Activated CD8-positive, alpha-beta T cell treated with anti-CD3 and anti-CD28 coated beads for 36 hours (primary cell): ENCODE measurements at regions not wholly inside any gene's neighbourhood (a gene's known extent, or its start where the extent isn't known, plus 50 kb on each side); places are given as distances from the start of the nearest gene placed in this dataset.
"Not testable (repeated sequence)": the region's sequence is repeated elsewhere in the genome, so short reads cannot be mapped to it uniquely, and the experiment has no call there.

Experiments used
- ATAC-seq: fragments of 200-7000 bp; cut with Tn5 transposase; one replicate; pipeline ENCODE4 v1.10.0; 2021; ENCODE audit warnings: mild to moderate bottlenecking, moderate library complexity
- CTCF ChIA-PET: fragments of 350-600 bp; sonication (Branson Sonifier 250); formaldehyde crosslinking; loops from one replicate; lab custom pipeline; 2021; ENCODE audit warnings: antibody characterized with exemption; lab: Charles Lee
- POLR2A ChIA-PET: fragments of 350-600 bp; sonication (Branson Sonifier 250); formaldehyde crosslinking; loops from one replicate; lab custom pipeline; 2021; ENCODE audit warnings: antibody characterized with exemption; lab: Charles Lee
- DNase-seq: peaks from one replicate; pipeline ENCODE4 v3.0.0-alpha.2; 2020
- H3K27ac Mint-ChIP-seq: one replicate; pipeline ENCODE4 v1.8.0; 2021; ENCODE audit warnings: mild to moderate bottlenecking, mixed read lengths
- H3K27me3 Mint-ChIP-seq: one replicate; pipeline ENCODE4 v1.8.0; 2021; ENCODE audit warnings: mixed read lengths
- H3K36me3 Mint-ChIP-seq: one replicate; pipeline ENCODE4 v1.8.0; 2021; ENCODE audit warnings: low read depth, mixed read lengths
- H3K4me1 Mint-ChIP-seq: one replicate; pipeline ENCODE4 v1.8.0; 2021; ENCODE audit warnings: low read depth, mixed read lengths
- H3K4me3 Mint-ChIP-seq: one replicate; pipeline ENCODE4 v1.8.0; 2021; ENCODE audit warnings: mild to moderate bottlenecking, moderate library complexity, mixed read lengths
- H3K9me3 Mint-ChIP-seq: one replicate; pipeline ENCODE4 v1.8.0; 2021; ENCODE audit warnings: mixed read lengths
- intact Hi-C: fragments of 100-400 bp; cut with micrococcal nuclease; formaldehyde crosslinking; loops from one replicate; pipeline ENCODE4 v1.10.0; 2022
- TF ChIP-seq, protein P1 (sequence below): fragments of 200-600 bp; IDR thresholded peaks from one replicate; pipeline ENCODE4 v1.8.0; 2022; ENCODE audit warnings: antibody characterized with exemption, mild to moderate bottlenecking

DNA sequence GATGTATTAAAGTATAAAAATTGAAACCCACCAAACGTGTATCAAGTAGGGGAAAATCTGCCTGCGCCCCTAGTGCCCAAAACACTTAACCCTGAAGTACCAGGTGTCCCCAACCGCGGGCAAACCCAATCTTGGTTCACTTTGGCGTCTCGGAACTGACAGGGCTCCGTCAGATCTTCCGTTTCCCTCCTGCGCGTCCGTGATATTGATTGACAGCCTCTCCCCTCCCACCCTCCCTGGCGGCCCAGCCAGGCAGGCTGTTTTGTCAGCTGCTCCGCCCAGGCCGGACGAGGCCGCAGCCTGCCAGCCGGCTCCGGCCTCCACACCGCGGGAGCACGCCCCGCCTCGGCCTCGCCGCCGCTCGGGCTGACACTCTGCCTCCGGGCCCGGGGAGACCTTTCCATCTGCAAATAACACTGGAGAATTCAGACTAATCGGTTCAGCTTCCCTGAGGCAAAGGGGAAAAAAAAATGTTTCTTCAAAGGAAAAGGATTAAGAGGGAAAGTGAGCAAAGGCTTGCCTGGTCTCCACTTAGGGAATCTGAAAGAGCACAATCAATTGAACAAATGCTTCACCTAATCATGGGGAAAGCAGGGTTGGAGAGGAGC, 234.9 kb upstream of the MCHR2 start:
- CTCF ChIA-PET: interaction anchor here (1.5 kb wide), 1 partner anchor 17 kb away, joined by 3 read pairs; no protein-coding TSS in a partner anchor
- DNase-seq: peak; percentile 70
- peak; percentile 86 for ATAC-seq
- Mint-ChIP-seq H3K36me3 (no peaks in the 10 kb centered on the region), H3K4me1 (peaks cover 9% of the 10 kb centered on the region), H3K4me3 (peak overlapping the region; percentile 52), H3K27me3 (peaks cover 23% of the 10 kb centered on the region), H3K27ac (peak overlapping the region; percentile 69), H3K9me3 (no peaks in the 10 kb centered on the region)
- POLR2A ChIA-PET: no interaction called here
- intact Hi-C loops: no loop called here
- TF ChIP-seq, protein P1, sequence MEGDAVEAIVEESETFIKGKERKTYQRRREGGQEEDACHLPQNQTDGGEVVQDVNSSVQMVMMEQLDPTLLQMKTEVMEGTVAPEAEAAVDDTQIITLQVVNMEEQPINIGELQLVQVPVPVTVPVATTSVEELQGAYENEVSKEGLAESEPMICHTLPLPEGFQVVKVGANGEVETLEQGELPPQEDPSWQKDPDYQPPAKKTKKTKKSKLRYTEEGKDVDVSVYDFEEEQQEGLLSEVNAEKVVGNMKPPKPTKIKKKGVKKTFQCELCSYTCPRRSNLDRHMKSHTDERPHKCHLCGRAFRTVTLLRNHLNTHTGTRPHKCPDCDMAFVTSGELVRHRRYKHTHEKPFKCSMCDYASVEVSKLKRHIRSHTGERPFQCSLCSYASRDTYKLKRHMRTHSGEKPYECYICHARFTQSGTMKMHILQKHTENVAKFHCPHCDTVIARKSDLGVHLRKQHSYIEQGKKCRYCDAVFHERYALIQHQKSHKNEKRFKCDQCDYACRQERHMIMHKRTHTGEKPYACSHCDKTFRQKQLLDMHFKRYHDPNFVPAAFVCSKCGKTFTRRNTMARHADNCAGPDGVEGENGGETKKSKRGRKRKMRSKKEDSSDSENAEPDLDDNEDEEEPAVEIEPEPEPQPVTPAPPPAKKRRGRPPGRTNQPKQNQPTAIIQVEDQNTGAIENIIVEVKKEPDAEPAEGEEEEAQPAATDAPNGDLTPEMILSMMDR: peak; percentile 13

DNA sequence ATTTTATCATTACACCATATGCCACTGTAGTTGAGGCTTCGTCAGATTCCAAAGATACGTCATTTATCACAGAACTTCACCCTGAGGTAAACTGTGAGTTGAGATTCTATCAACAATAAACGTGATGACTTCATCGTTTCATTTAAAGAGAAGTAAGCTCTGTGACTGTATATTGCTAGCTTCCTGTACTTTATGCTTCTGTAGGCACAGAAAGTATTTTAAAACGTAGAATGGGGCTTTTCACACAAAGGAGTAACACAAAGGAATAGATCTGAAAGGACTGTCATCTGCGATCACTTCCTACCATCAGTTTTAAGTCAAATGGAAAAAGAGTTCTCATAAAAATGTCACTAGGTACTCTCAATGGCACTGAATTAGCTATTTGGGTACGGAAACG, 234.4 kb upstream of the MCHR2 start:
- no peaks in the 10 kb centered on the region for H3K36me3 Mint-ChIP-seq
- POLR2A ChIA-PET: no interaction called here
- TF ChIP-seq, protein P1: no peak
- ATAC-seq (peak; percentile 31), DNase-seq (no peak)
- H3K4me1 Mint-ChIP-seq: peaks cover 9% of the 10 kb centered on the region
- no peaks in the 10 kb centered on the region for H3K9me3 Mint-ChIP-seq
- H3K4me3 Mint-ChIP-seq: peak overlapping the region; percentile 52
- CTCF ChIA-PET: interaction anchor here (1.5 kb wide), 1 partner anchor 18 kb away, joined by 3 read pairs; no protein-coding TSS in a partner anchor
- H3K27ac Mint-ChIP-seq: peak overlapping the region; percentile 69
- peaks cover 23% of the 10 kb centered on the region for H3K27me3 Mint-ChIP-seq
- intact Hi-C loops: no loop called here

DNA sequence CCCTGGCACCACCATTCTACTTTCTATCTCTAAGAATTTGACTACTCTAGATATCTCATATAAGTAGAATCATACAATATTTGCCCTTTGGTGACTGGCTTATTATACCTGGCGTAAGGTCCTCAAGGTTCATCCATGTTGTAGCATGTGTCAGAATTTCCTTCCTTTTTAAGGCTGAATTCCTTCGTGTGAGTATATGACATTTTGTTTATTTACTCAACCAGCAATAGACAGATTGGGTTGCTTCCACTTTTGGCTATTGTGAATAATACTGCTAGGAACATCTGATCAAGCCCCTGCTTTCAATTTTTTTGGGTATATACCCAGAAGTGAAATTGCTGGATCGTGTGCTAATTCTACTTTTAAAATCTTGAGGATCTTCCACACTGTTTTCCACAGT, 232.8 kb upstream of the MCHR2 start:
- TF ChIP-seq, protein P1: no peak
- DNase-seq: no peak
- intact Hi-C loops: no loop called here
- H3K27me3 Mint-ChIP-seq: peaks cover 23% of the 10 kb centered on the region
- ChIA-PET POLR2A (no interaction called here), CTCF (no interaction called here)
- no peak overlapping the region for H3K27ac Mint-ChIP-seq
- H3K4me1 Mint-ChIP-seq: peaks cover 9% of the 10 kb centered on the region
- no peak for ATAC-seq
- H3K9me3 Mint-ChIP-seq: no peaks in the 10 kb centered on the region
- no peaks in the 10 kb centered on the region for H3K36me3 Mint-ChIP-seq
- H3K4me3 Mint-ChIP-seq: no peak overlapping the region

DNA sequence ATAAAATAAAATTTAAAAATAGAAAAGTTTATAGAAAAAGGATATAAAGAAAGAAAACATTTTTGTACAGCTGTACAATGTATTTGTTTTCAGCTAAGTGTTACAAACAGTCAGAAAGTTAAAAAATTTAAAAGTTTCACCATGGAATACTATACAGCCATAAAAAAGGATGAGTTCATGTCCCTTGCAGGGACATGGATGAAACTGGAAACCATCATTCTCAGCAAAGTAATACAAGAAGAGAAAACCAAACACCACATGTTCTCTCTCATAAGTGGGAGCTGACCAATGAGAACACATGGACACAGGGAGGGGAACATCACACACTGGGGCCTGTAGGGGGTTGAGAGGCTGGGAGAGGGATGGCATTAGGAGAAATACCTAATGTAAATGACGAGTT, 229.9 kb upstream of the MCHR2 start:
- DNase-seq, H3K36me3 Mint-ChIP-seq, H3K4me1 Mint-ChIP-seq, H3K27ac Mint-ChIP-seq, intact Hi-C loops, H3K9me3 Mint-ChIP-seq, H3K27me3 Mint-ChIP-seq, CTCF ChIA-PET, H3K4me3 Mint-ChIP-seq, ATAC-seq: not testable (repeated sequence)
- POLR2A ChIA-PET: interaction anchor here (0.6 kb wide), 1 partner anchor 930 kb away, joined by 3 read pairs; no protein-coding TSS in a partner anchor

DNA sequence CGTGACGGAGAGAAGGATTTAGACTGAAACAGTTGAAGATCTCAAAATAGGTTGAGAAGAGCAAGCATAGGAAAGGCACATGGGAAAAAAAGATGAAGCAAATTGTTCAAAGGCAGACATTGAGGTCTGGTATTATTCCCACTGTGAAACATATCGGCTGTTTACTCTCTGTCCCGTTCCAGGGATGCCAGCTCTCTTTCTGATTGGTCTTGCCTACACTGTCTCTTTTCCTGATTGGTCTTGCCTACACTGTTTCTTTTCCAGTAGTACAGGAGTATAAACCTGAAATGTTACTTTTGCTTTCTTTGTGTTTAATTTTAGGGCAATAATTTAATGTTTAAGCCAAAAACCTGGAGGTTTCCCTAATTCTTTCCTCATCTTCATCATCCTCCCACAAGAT, 226.5 kb upstream of the MCHR2 start:
- Mint-ChIP-seq H3K27me3 (no peaks in the 10 kb centered on the region), H3K9me3 (no peaks in the 10 kb centered on the region), H3K27ac (no peak overlapping the region), H3K4me1 (no peaks in the 10 kb centered on the region), H3K36me3 (no peaks in the 10 kb centered on the region), H3K4me3 (no peak overlapping the region)
- TF ChIP-seq, protein P1: no peak
- CTCF ChIA-PET: no interaction called here
- POLR2A ChIA-PET: no interaction called here
- ATAC-seq (no peak), DNase-seq (no peak)
- intact Hi-C loops: no loop called here
